Right kidney (tissue), 1 donor: ENCODE measurements at regions not wholly inside any gene's neighbourhood (a gene's known extent, or its start where the extent isn't known, plus 50 kb on each side); places are given as distances from the start of the nearest gene placed in this dataset.

ENCODE experiments used
- DNase-seq: peaks from one replicate; pipeline ENCODE4 v3.0.0-alpha.2; 2016

- DNase-seq = no peak
Measured at GRCh38 chr12:113651662-113652061, 180.0 kb upstream of the LHX5 start.

GRCh38 chr12:113650476-113650875, 178.8 kb upstream of the LHX5 start:
- DNase-seq = no peak

GRCh38 chr12:113649256-113649830, 177.7 kb upstream of the LHX5 start:
- DNase-seq = no peak

GRCh38 chr12:113647048-113647447, 175.4 kb upstream of the LHX5 start:
- no peak for DNase-seq

- no peak for DNase-seq
Measured at GRCh38 chr12:113645603-113646002, 173.9 kb upstream of the LHX5 start.

- DNase-seq = no peak
Measured at GRCh38 chr12:113645183-113645582, 173.5 kb upstream of the LHX5 start.

- no peak for DNase-seq
Measured at GRCh38 chr12:113643177-113643974, 171.7 kb upstream of the LHX5 start.

- no peak for DNase-seq
Measured at GRCh38 chr12:113642672-113643071, 171.0 kb upstream of the LHX5 start.

GRCh38 chr12:113642216-113642615, 170.5 kb upstream of the LHX5 start:
- DNase-seq = no peak

- DNase-seq = no peak
Measured at GRCh38 chr12:113641426-113642030, 169.9 kb upstream of the LHX5 start.

GRCh38 chr12:113640837-113641236, 169.2 kb upstream of the LHX5 start:
- no peak for DNase-seq

- no peak for DNase-seq
Measured at GRCh38 chr12:113639474-113639873, 167.8 kb upstream of the LHX5 start.

- DNase-seq = no peak
Measured at GRCh38 chr12:113638460-113638775, 166.7 kb upstream of the LHX5 start.

GRCh38 chr12:113634982-113635381, 163.3 kb upstream of the LHX5 start:
- DNase-seq = no peak

- no peak for DNase-seq
Measured at GRCh38 chr12:113634474-113634873, 162.8 kb upstream of the LHX5 start.

- DNase-seq = no peak
Measured at GRCh38 chr12:113633678-113634332, 162.1 kb upstream of the LHX5 start.

GRCh38 chr12:113630625-113631024, 159.0 kb upstream of the LHX5 start:
- DNase-seq = no peak

- DNase-seq = no peak
Measured at GRCh38 chr12:113625499-113625898, 153.8 kb upstream of the LHX5 start.

GRCh38 chr12:113622410-113622809, 150.7 kb upstream of the LHX5 start:
- no peak for DNase-seq

GRCh38 chr12:113620437-113620976, 148.8 kb upstream of the LHX5 start:
- DNase-seq = no peak

GRCh38 chr12:113619202-113619601, 147.5 kb upstream of the LHX5 start:
- DNase-seq = no peak

GRCh38 chr12:113613414-113613813, 141.7 kb upstream of the LHX5 start:
- DNase-seq = no peak

GRCh38 chr12:113612793-113613192, 141.1 kb upstream of the LHX5 start:
- DNase-seq = no peak
